Tibial nerve (tissue), 4 donors: ENCODE measurements at regions not wholly inside any gene's neighbourhood (a gene's known extent, or its start where the extent isn't known, plus 50 kb on each side); places are given as distances from the start of the nearest gene placed in this dataset.
A peak's percentile ranks its signal among the peaks of the same experiment; 100 is the strongest.

Source experiments
- DNase-seq, 2 donors: peaks; one replicate each; pipeline ENCODE4 v3.0.0-alpha.2; 2019; ENCODE audit warnings: low spot score in 2 of 2
- H3K27ac ChIP-seq, 4 donors: fragments of 200-600 bp; sonication (generic) in 3 of 4; one replicate each; pipeline ENCODE4 v1.5.1; 2017 to 2019; ENCODE audit warnings: mild to moderate bottlenecking in 1 of 4
- H3K27me3 ChIP-seq, 2 donors: fragments of 200-600 bp; sonication (generic) in 1 of 2; one replicate each; pipeline versions ENCODE4 v1.5.1 to v1.6.0; 2017 to 2019
- H3K36me3 ChIP-seq, 3 donors: fragments of 200-600 bp; sonication (generic); one replicate each; pipeline ENCODE4 v1.5.1; 2018 to 2019
- H3K4me1 ChIP-seq, 4 donors: fragments of 200-600 bp; sonication (generic) in 3 of 4; one replicate each; pipeline ENCODE4 v1.5.1; 2017 to 2019
- H3K4me3 ChIP-seq, 4 donors: fragments of 200-600 bp; sonication (generic) in 3 of 4; one replicate each; pipeline ENCODE4 v1.5.1; 2017 to 2019; ENCODE audit warnings: mild to moderate bottlenecking in 1 of 4, moderate library complexity in 1 of 4
- H3K9me3 ChIP-seq, 4 donors: fragments of 200-600 bp; sonication (generic) in 3 of 4; one replicate each; pipeline ENCODE4 v1.5.1; 2017 to 2019
- EP300 ChIP-seq, 2 donors: sonication (generic); formaldehyde crosslinking; IDR thresholded peaks; one replicate each; pipeline ENCODE4 v1.6.1; 2017; ENCODE audit warnings: antibody characterized with exemption in 2 of 2, mild to moderate bottlenecking in 1 of 2
- POLR2A ChIP-seq, 2 donors: fragments of 450-650 bp; IDR thresholded peaks; one replicate each; pipeline ENCODE4 v1.6.1; 2017; ENCODE audit warnings: antibody characterized with exemption in 2 of 2, mild to moderate bottlenecking in 2 of 2, moderate library complexity in 2 of 2
- WGBS, 2 donors: methylation state at CpG; one replicate each; pipeline ENCODE4 v1.1.5; 2018; 5-methylcytosine and 5-hydroxymethylcytosine counted together
- TF ChIP-seq, protein P1 (sequence below), 5 experiments: fragments of 200-600 bp in 3 of 5; fragments of 450-650 bp in 2 of 5; sonication (generic) in 3 of 5; IDR thresholded peaks; one replicate each; pipeline ENCODE4 v1.5.1; 2016 to 2019; ENCODE audit warnings: antibody characterized with exemption in 5 of 5, mild to moderate bottlenecking in 3 of 5, moderate library complexity in 2 of 5

DNA sequence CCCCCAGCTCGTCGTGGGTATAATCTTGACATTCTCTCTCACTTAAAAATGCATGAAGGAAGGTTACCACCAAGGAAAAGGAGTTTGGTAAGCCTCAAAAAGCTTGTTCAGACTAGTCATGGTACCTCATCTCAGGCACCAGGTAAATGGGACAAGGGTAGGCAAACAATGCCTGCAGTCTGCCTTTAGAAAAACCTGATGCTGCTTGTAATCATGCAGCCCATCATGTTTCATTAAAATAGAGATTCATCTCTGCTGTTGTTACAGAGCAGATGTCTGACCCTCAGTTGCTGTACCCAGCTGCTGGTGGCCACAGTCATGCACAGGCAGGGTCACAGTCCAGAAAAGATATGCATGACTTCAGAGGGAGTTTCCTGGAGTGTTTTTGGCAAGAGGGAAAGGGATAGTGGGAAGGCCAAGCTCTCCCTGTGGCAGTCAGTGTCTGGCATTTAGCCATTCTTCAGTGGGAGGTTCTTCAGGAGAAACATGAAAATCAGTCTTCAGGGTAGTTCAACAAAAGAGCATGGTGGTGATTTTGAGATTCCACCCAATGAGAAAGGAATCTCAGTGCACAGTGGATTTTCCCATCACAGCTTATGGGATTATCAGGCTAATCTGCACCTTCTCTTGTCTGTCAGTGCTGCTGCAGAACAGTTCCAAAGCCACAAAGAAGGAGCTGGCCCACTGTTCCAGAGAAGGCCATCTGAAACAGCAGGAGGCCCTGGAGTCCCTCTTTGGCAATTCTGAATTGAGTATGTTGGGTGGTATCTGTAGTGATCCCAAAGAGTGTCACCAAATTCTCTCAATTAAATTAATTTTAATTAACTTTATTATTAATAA is 202.7 kb upstream of the FRMD6 start:
- 58 to 62% methylated on average over 2 of the region's 2 CpGs for WGBS, 2 donors
- DNase-seq: no peak
- no peak overlapping the region for H3K27ac ChIP-seq
- no peak overlapping the region for H3K4me3 ChIP-seq
- no peaks in the 10 kb centered on the region for H3K36me3 ChIP-seq
- TF ChIP-seq EP300 (IDR thresholded peaks at IDR 0.05) (no peak), POLR2A (IDR thresholded peaks at IDR 0.05) (no peak)
- TF ChIP-seq, protein P1, sequence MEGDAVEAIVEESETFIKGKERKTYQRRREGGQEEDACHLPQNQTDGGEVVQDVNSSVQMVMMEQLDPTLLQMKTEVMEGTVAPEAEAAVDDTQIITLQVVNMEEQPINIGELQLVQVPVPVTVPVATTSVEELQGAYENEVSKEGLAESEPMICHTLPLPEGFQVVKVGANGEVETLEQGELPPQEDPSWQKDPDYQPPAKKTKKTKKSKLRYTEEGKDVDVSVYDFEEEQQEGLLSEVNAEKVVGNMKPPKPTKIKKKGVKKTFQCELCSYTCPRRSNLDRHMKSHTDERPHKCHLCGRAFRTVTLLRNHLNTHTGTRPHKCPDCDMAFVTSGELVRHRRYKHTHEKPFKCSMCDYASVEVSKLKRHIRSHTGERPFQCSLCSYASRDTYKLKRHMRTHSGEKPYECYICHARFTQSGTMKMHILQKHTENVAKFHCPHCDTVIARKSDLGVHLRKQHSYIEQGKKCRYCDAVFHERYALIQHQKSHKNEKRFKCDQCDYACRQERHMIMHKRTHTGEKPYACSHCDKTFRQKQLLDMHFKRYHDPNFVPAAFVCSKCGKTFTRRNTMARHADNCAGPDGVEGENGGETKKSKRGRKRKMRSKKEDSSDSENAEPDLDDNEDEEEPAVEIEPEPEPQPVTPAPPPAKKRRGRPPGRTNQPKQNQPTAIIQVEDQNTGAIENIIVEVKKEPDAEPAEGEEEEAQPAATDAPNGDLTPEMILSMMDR (IDR thresholded peaks at IDR 0.05): no peak
- no peaks in the 10 kb centered on the region for H3K9me3 ChIP-seq
- no peaks in the 10 kb centered on the region for H3K27me3 ChIP-seq
- H3K4me1 ChIP-seq: peaks cover 0 to 8% (median 2%) of the 10 kb centered on the region in 4 donors

DNA sequence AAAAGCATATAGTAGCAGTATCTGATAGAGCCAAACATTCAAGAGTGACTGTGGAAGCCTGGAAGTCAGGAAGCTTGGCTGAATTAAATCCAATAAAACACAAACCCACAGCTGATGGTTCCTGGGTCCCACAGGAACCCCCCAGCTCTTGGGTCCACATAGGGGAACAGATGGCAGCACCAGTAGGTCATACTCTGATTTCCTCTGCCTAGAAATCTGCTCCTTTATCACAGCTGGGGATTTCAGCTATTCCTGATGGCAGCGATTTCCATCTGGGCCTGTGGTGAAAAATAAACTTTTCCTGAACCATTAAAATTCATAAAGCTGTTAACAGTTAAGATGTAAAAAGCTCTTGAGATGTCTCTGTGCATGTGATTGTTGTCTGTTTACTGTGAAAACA is 202.0 kb upstream of the FRMD6 start:
- 83 to 87% methylated on average over 1 of the region's 1 CpG for WGBS, 2 donors
- Histone ChIP-seq H3K36me3 (no peaks in the 10 kb centered on the region), H3K9me3 (no peaks in the 10 kb centered on the region), H3K4me1 (peaks cover 0 to 11% (median 4%) of the 10 kb centered on the region in 4 donors), H3K27me3 (no peaks in the 10 kb centered on the region), H3K27ac (no peak overlapping the region), H3K4me3 (no peak overlapping the region)
- TF ChIP-seq POLR2A (IDR thresholded peaks at IDR 0.05) (no peak), EP300 (IDR thresholded peaks at IDR 0.05) (no peak)
- TF ChIP-seq, protein P1 (IDR thresholded peaks at IDR 0.05): no peak
- DNase-seq: no peak

DNA sequence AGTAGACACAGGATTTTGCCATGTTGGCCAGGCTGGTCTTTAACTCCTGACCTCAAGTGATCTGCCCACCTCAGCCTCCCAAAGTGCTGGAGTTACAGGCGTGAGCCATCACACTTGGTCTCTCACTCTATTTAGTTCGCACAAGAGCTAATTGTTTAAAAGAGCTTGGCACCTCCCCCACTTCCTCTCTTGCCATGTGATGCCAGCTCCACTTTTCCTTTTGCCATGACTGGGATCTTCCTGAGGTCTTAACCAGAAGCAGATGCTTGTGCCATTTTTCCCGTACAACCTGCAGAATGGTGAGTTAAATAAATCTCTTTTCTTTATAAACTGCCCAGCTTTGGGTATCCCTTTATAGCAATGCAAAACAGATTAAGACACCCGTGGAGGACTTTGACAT is 200.1 kb upstream of the FRMD6 start:
- Histone ChIP-seq H3K4me3 (no peak overlapping the region), H3K9me3 (no peaks in the 10 kb centered on the region), H3K36me3 (no peaks in the 10 kb centered on the region), H3K27ac (no peak overlapping the region), H3K4me1 (peaks cover 0 to 17% (median 4%) of the 10 kb centered on the region in 4 donors), H3K27me3 (no peaks in the 10 kb centered on the region)
- DNase-seq: no peak
- 54 to 56% methylated on average over 4 of the region's 4 CpGs for WGBS, 2 donors
- no peak for TF ChIP-seq POLR2A (IDR thresholded peaks at IDR 0.05)
- TF ChIP-seq EP300 (IDR thresholded peaks at IDR 0.05): no peak
- TF ChIP-seq, protein P1 (IDR thresholded peaks at IDR 0.05): no peak

DNA sequence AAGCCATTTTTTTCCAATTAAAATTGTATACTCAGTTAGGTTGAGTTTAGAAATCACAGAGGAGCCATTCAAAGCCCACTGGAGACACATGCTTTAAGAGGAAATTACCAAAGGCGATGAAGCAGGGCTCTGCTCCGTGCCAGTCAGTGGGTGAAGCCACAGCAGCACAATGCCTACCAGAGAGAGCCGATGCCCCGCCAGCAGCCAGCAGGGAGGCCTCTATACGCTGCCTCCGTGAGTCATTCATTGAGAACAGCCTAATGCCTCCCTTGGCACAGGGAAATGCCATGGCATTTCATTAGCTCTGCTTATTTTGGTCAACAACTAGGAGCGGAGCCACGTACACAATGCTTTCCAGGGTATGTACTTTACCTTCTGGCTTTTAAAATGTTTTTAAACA is 197.8 kb upstream of the FRMD6 start:
- H3K27ac ChIP-seq: peak overlapping the region; percentile 43 to 83 (median 56)
- H3K9me3 ChIP-seq: no peaks in the 10 kb centered on the region
- DNase-seq: no peak
- H3K27me3 ChIP-seq: no peaks in the 10 kb centered on the region
- no peak overlapping the region for H3K4me3 ChIP-seq
- WGBS, 2 donors: 65 to 71% methylated on average over 8 of the region's 8 CpGs
- peaks cover 0 to 14% (median 2%) of the 10 kb centered on the region in 4 donors for H3K4me1 ChIP-seq
- no peaks in the 10 kb centered on the region for H3K36me3 ChIP-seq
- peak in 1 of 2 donors; percentile 35 for TF ChIP-seq EP300 (IDR thresholded peaks at IDR 0.05)
- no peak for TF ChIP-seq POLR2A (IDR thresholded peaks at IDR 0.05)

DNA sequence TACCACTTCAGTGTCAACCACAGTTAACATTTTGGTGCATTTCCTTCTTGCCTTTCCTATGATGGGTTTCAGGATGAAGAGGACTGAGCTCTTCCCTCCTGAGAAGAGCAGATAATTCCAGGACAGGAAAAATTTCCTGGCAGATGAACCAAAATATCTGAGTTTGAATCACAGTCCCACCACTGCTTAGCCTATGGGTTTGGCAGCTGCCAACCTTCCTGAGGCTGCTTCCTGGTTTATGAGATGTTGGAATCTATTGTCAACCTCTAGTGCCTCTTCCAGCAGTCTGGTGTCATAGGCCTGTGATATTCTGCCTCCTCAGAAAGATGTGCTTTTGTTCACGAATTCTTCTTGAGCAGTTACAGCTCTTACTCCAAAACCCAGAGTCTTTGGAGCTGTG is 197.4 kb upstream of the FRMD6 start:
- Histone ChIP-seq H3K27me3 (no peaks in the 10 kb centered on the region), H3K4me3 (no peak overlapping the region), H3K4me1 (peaks cover 0 to 12% (median 0%) of the 10 kb centered on the region in 4 donors), H3K27ac (peak overlapping the region; percentile 43 to 83 (median 56)), H3K9me3 (no peaks in the 10 kb centered on the region), H3K36me3 (no peaks in the 10 kb centered on the region)
- WGBS, 2 donors: 70 to 76% methylated on average over 1 of the region's 1 CpG
- no peak for DNase-seq
- TF ChIP-seq EP300 (IDR thresholded peaks at IDR 0.05): no peak
- TF ChIP-seq POLR2A (IDR thresholded peaks at IDR 0.05): no peak
- TF ChIP-seq, protein P1 (IDR thresholded peaks at IDR 0.05): no peak
